Vagina (tissue), 2 donors: ENCODE measurements at regions not wholly inside any gene's neighbourhood (a gene's known extent, or its start where the extent isn't known, plus 50 kb on each side); places are given as distances from the start of the nearest gene placed in this dataset.
"Not testable (repeated sequence)": the region's sequence is repeated elsewhere in the genome, so short reads cannot be mapped to it uniquely, and the experiment has no call there.

ENCODE experiments used
- DNase-seq, 2 donors: peaks; one replicate each; pipeline ENCODE4 v3.0.0-alpha.2; 2017; ENCODE audit errors: extremely low spot score in 2 of 2
- H3K27ac ChIP-seq: fragments of 200-600 bp; sonication (generic); one replicate; pipeline ENCODE4 v1.5.1; 2019
- H3K27me3 ChIP-seq: fragments of 200-600 bp; sonication (generic); one replicate; pipeline ENCODE4 v1.5.1; 2019
- H3K36me3 ChIP-seq, 2 donors: fragments of 200-600 bp; sonication (generic); one replicate each; pipeline ENCODE4 v1.5.1; 2017 to 2019
- H3K4me1 ChIP-seq: fragments of 200-600 bp; sonication (generic); one replicate; pipeline ENCODE4 v1.5.1; 2019
- H3K4me3 ChIP-seq, 2 donors: fragments of 200-600 bp; sonication (generic); 1 replicate in 1 of 2; 2 replicates in 1 of 2; pipeline ENCODE4 v1.5.1; 2016 to 2019
- H3K9me3 ChIP-seq: fragments of 200-600 bp; sonication (generic); one replicate; pipeline ENCODE4 v1.5.1; 2019
- intact Hi-C: fragments of 100-400 bp; cut with DNase I; formaldehyde crosslinking; loops from one replicate; pipeline ENCODE4 v1.15.1; 2023

- H3K27ac ChIP-seq, H3K4me1 ChIP-seq, H3K36me3 ChIP-seq, H3K4me3 ChIP-seq, H3K9me3 ChIP-seq, intact Hi-C loops, DNase-seq, H3K27me3 ChIP-seq: not testable (repeated sequence)
These were observed 53.9 kb downstream of the CDRT15L2 start for GRCh38 chr17:20633268-20634059.

GRCh38 chr17:20640147-20640546 lies 60.6 kb downstream of the CDRT15L2 start:
- H3K27ac ChIP-seq, H3K9me3 ChIP-seq, intact Hi-C loops, H3K27me3 ChIP-seq, DNase-seq, H3K4me1 ChIP-seq, H3K4me3 ChIP-seq, H3K36me3 ChIP-seq: not testable (repeated sequence)

- H3K27me3 ChIP-seq, H3K36me3 ChIP-seq, H3K9me3 ChIP-seq, H3K27ac ChIP-seq, H3K4me3 ChIP-seq, intact Hi-C loops, DNase-seq, H3K4me1 ChIP-seq: not testable (repeated sequence)
These were observed 67.2 kb downstream of the CDRT15L2 start for GRCh38 chr17:20646661-20647272.

GRCh38 chr17:20649097-20649767 lies 69.7 kb downstream of the CDRT15L2 start:
- intact Hi-C loops = not testable (repeated sequence)

GRCh38 chr17:20651022-20651421 lies 71.5 kb downstream of the CDRT15L2 start:
- H3K27ac ChIP-seq, H3K36me3 ChIP-seq, intact Hi-C loops, H3K27me3 ChIP-seq, DNase-seq, H3K9me3 ChIP-seq, H3K4me3 ChIP-seq, H3K4me1 ChIP-seq: not testable (repeated sequence)

More at GRCh38 chr17:20649097-20649767, 69.7 kb downstream of the CDRT15L2 start:
- not testable (repeated sequence) for H3K27ac ChIP-seq, DNase-seq, H3K9me3 ChIP-seq, H3K4me3 ChIP-seq, H3K27me3 ChIP-seq, H3K4me1 ChIP-seq, H3K36me3 ChIP-seq

GRCh38 chr17:20651736-20652135 lies 72.2 kb downstream of the CDRT15L2 start:
- H3K4me1 ChIP-seq, DNase-seq, H3K9me3 ChIP-seq, H3K27me3 ChIP-seq, H3K27ac ChIP-seq, H3K36me3 ChIP-seq, H3K4me3 ChIP-seq, intact Hi-C loops: not testable (repeated sequence)

- H3K27me3 ChIP-seq, H3K4me1 ChIP-seq, H3K36me3 ChIP-seq, intact Hi-C loops, H3K9me3 ChIP-seq, H3K27ac ChIP-seq, H3K4me3 ChIP-seq, DNase-seq: not testable (repeated sequence)
These were observed 73.9 kb downstream of the CDRT15L2 start for GRCh38 chr17:20653391-20653790.

GRCh38 chr17:20654114-20654513 lies 74.6 kb downstream of the CDRT15L2 start:
- intact Hi-C loops, H3K27me3 ChIP-seq, H3K36me3 ChIP-seq, DNase-seq, H3K4me1 ChIP-seq, H3K4me3 ChIP-seq, H3K9me3 ChIP-seq, H3K27ac ChIP-seq: not testable (repeated sequence)

- H3K4me1 ChIP-seq, H3K27me3 ChIP-seq, H3K27ac ChIP-seq, DNase-seq, H3K36me3 ChIP-seq, intact Hi-C loops, H3K4me3 ChIP-seq, H3K9me3 ChIP-seq: not testable (repeated sequence)
These were observed 75.1 kb downstream of the CDRT15L2 start for GRCh38 chr17:20654575-20654974.

GRCh38 chr17:20665103-20665955 lies 85.8 kb downstream of the CDRT15L2 start:
- DNase-seq, H3K27ac ChIP-seq, H3K4me3 ChIP-seq, H3K36me3 ChIP-seq, intact Hi-C loops, H3K4me1 ChIP-seq, H3K27me3 ChIP-seq, H3K9me3 ChIP-seq: not testable (repeated sequence)

- H3K4me1 ChIP-seq, H3K27ac ChIP-seq, H3K27me3 ChIP-seq, H3K9me3 ChIP-seq, DNase-seq, H3K4me3 ChIP-seq, H3K36me3 ChIP-seq, intact Hi-C loops: not testable (repeated sequence)
These were observed 87.2 kb downstream of the CDRT15L2 start for GRCh38 chr17:20666689-20667088.

- H3K27ac ChIP-seq, H3K9me3 ChIP-seq, H3K4me1 ChIP-seq, DNase-seq, H3K36me3 ChIP-seq, H3K27me3 ChIP-seq, intact Hi-C loops, H3K4me3 ChIP-seq: not testable (repeated sequence)
These were observed 88.2 kb downstream of the CDRT15L2 start for GRCh38 chr17:20667712-20668111.

- intact Hi-C loops, H3K27me3 ChIP-seq, H3K4me1 ChIP-seq, H3K27ac ChIP-seq, H3K4me3 ChIP-seq, H3K36me3 ChIP-seq, H3K9me3 ChIP-seq, DNase-seq: not testable (repeated sequence)
These were observed 88.8 kb downstream of the CDRT15L2 start for GRCh38 chr17:20668316-20668715.
